ENCODE measurements at regions not wholly inside any gene's neighbourhood (a gene's known extent, or its start where the extent isn't known, plus 50 kb on each side); places are given as distances from the start of the nearest gene placed in this dataset.

DNA sequence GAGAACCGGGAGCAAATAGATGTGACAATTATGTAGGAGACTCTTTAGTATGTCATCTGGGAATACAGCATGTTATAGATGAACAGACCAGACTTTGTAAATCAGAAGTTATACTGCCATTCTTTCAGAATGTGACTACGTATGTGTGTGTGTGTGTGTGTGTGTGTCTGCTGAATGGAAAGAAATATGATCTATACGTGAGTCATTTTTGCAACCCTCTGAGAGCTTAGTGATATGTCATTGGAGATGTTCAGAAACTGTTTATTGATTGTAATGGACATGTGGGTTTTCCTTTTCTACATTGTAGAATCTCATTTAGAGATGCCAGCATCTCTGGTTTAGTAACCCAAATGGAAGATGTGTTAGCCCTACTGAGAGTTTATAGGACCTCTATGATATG is 731.5 kb downstream of the TLE1 start:
- POLR2A ChIA-PET: no interaction called here
- DNase-seq (ENCODE audit: extremely low spot score): no peak
- TF ChIP-seq CTCF (IDR thresholded peaks at IDR 0.05; ENCODE audit: control extremely low read depth, extremely low read depth, low read depth, missing control alignments): no peak
- CTCF ChIA-PET: no interaction called here

GRCh38 chr9:80954521-80954920 is 734.8 kb downstream of the TLE1 start:
- DNase-seq (ENCODE audit: extremely low spot score): no peak
- TF ChIP-seq CTCF (IDR thresholded peaks at IDR 0.05; ENCODE audit: control extremely low read depth, extremely low read depth, low read depth, missing control alignments): no peak
- ChIA-PET POLR2A (no interaction called here), CTCF (no interaction called here)

- TF ChIP-seq CTCF (IDR thresholded peaks at IDR 0.05; ENCODE audit: control extremely low read depth, extremely low read depth, low read depth, missing control alignments): no peak
Observed at GRCh38 chr9:80952363-80952922, 736.9 kb downstream of the TLE1 start.

GRCh38 chr9:80951675-80952074 is 737.7 kb downstream of the TLE1 start:
- no peak for TF ChIP-seq CTCF (IDR thresholded peaks at IDR 0.05; ENCODE audit: control extremely low read depth, extremely low read depth, low read depth, missing control alignments)
- ChIA-PET POLR2A (no interaction called here), CTCF (no interaction called here)
- DNase-seq (ENCODE audit: extremely low spot score): no peak

More at GRCh38 chr9:80952363-80952922, 736.9 kb downstream of the TLE1 start:
- DNase-seq (ENCODE audit: extremely low spot score): no peak
- ChIA-PET POLR2A (no interaction called here), CTCF (no interaction called here)

DNA sequence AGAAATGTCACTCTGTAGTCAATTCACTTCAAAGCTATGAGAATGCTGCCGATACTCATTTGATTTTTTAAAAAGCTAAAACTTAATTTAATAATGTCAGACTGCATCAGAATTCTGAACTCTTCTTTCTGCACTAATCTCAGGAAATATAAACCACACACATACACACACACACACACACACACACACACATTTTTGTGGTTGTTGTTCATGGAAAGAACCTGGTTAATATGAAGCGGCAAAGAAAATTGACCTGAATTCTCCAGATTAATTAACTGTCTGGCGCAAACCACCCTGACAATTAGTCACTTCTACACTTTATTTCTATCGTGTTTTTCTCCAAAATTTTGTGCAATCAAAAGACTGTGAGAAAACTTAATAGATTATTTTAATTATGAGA is 740.5 kb downstream of the TLE1 start:
- ChIA-PET POLR2A (no interaction called here), CTCF (no interaction called here)
- TF ChIP-seq CTCF (IDR thresholded peaks at IDR 0.05; ENCODE audit: control extremely low read depth, extremely low read depth, low read depth, missing control alignments): no peak
- DNase-seq (ENCODE audit: extremely low spot score): no peak

GRCh38 chr9:80948066-80948465 is 741.3 kb downstream of the TLE1 start:
- DNase-seq (ENCODE audit: extremely low spot score): no peak
- no peak for TF ChIP-seq CTCF (IDR thresholded peaks at IDR 0.05; ENCODE audit: control extremely low read depth, extremely low read depth, low read depth, missing control alignments)
- POLR2A ChIA-PET: no interaction called here
- CTCF ChIA-PET: no interaction called here

Data from GM10248 (cell line).